ENCODE measurements at regions not wholly inside any gene's neighbourhood (a gene's known extent, or its start where the extent isn't known, plus 50 kb on each side); places are given as distances from the start of the nearest gene placed in this dataset.

DNA sequence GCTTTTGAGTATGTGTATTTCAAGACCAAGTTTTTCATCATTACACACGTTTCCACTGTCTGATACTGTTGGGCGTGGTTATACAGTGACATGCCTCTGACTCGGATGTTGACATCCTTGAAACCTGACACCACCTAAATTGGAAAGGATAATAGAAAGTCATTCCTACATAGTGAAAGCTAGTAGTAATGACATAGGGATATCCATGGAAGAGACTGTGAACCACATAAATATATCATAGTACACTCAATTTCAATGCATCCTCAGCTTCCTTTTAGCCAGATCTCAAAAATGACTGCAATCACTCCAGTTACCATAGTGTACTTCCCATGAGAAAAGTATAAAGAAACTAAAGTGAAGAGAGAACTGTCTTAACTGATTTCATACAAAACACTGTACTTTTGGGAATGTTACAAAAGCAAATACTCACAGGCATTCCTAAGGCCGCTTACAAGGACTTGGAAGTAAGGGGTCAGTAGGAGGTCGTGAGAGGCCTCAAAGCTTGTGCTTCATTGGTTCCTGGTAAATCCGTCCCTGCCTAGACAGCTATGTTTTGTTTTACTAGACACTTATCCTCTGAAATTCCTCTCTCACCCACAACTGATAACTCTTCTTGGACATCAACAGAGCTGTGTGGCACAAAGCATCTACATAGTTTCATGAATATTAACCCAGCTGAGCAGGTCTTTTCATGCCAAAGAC, 71.8 kb upstream of the VWDE start:
- DNase-seq (ENCODE audit: low read depth), result no peak
- no peak overlapping the region for H3K4me3 ChIP-seq (ENCODE audit: low read depth, low read length)
- TF ChIP-seq POLR2A (IDR thresholded peaks at IDR 0.05; ENCODE audit: extremely low read depth, insufficient read length) (no peak), MYC (IDR thresholded peaks at IDR 0.05; ENCODE audit: low read depth, low read length) (no peak), CTCF (IDR thresholded peaks at IDR 0.05; ENCODE audit: low read depth, low read length) (no peak), MAX (IDR thresholded peaks at IDR 0.05; ENCODE audit: low read depth, low read length) (no peak)

DNA sequence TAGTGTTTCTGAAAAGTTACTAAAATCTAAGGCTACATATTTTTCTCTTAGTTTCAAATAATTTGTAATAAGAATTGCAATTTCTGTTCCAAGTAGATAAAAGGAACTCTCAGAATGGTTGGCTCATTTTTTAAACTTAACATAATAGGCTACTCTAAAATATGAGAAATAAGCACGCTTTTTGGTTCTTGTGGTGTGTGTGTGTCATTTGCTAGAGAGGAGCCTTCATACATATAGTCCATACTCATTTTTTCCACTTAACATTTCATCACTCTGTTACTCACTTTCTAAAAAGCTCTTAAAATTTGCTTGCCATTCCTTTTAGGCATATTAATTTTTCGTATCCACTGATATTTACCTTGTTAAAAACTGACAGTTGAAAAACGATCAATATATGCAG, 74.0 kb upstream of the VWDE start:
- DNase-seq (ENCODE audit: low read depth), result no peak
- H3K4me3 ChIP-seq (ENCODE audit: low read depth, low read length), result no peak overlapping the region
- TF ChIP-seq MAX (IDR thresholded peaks at IDR 0.05; ENCODE audit: low read depth, low read length) (no peak), CTCF (IDR thresholded peaks at IDR 0.05; ENCODE audit: low read depth, low read length) (no peak), POLR2A (IDR thresholded peaks at IDR 0.05; ENCODE audit: extremely low read depth, insufficient read length) (no peak), MYC (IDR thresholded peaks at IDR 0.05; ENCODE audit: low read depth, low read length) (no peak)

- DNase-seq (ENCODE audit: low read depth), result no peak
- TF ChIP-seq CTCF (IDR thresholded peaks at IDR 0.05; ENCODE audit: low read depth, low read length), result no peak
- TF ChIP-seq MAX (IDR thresholded peaks at IDR 0.05; ENCODE audit: low read depth, low read length), result no peak
- no peak for TF ChIP-seq MYC (IDR thresholded peaks at IDR 0.05; ENCODE audit: low read depth, low read length)
- TF ChIP-seq POLR2A (IDR thresholded peaks at IDR 0.05; ENCODE audit: extremely low read depth, insufficient read length), result no peak
- no peak overlapping the region for H3K4me3 ChIP-seq (ENCODE audit: low read depth, low read length)
These were observed 78.1 kb upstream of the VWDE start for GRCh38 chr7:12481722-12482121.

DNA sequence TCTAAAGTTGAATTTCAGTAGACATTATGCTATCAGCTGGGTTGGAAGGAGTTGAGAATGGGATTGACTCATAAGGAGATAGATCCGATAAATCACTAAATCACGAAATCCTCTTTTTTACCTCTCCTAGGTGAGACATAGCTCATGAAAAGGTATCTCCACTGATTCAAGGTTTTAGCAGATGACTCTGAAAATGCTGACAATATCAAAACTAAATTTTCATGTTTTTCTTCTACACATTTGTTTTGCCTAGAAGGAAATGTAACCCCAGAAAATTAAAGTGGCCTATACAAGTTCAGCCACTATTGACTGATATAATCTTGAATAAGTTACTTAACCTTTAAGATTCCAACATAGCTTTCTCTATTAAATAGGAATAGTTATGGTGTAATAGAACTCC, 82.2 kb upstream of the VWDE start:
- no peak overlapping the region for H3K4me3 ChIP-seq (ENCODE audit: low read depth, low read length)
- no peak for DNase-seq (ENCODE audit: low read depth)
- no peak for TF ChIP-seq POLR2A (IDR thresholded peaks at IDR 0.05; ENCODE audit: extremely low read depth, insufficient read length)
- no peak for TF ChIP-seq MAX (IDR thresholded peaks at IDR 0.05; ENCODE audit: low read depth, low read length)
- TF ChIP-seq CTCF (IDR thresholded peaks at IDR 0.05; ENCODE audit: low read depth, low read length), result no peak
- no peak for TF ChIP-seq MYC (IDR thresholded peaks at IDR 0.05; ENCODE audit: low read depth, low read length)

GRCh38 chr7:12488341-12488740, 82.2 kb upstream of the SCIN start:
- DNase-seq (ENCODE audit: low read depth), result no peak
- H3K4me3 ChIP-seq (ENCODE audit: low read depth, low read length), result no peak overlapping the region
- TF ChIP-seq MYC (IDR thresholded peaks at IDR 0.05; ENCODE audit: low read depth, low read length) (no peak), CTCF (IDR thresholded peaks at IDR 0.05; ENCODE audit: low read depth, low read length) (no peak), POLR2A (IDR thresholded peaks at IDR 0.05; ENCODE audit: extremely low read depth, insufficient read length) (no peak), MAX (IDR thresholded peaks at IDR 0.05; ENCODE audit: low read depth, low read length) (no peak)
